ENCODE measurements at regions not wholly inside any gene's neighbourhood (a gene's known extent, or its start where the extent isn't known, plus 50 kb on each side); places are given as distances from the start of the nearest gene placed in this dataset.

GRCh38 chr5:144004146-144004545 is 166.3 kb downstream of the YIPF5 start:
- RAD21 ChIA-PET (ENCODE audit: unreplicated experiment): no interaction called here
- POLR2A ChIA-PET: no interaction called here
- Histone ChIP-seq H3K9ac (ENCODE audit: control insufficient read depth, insufficient read depth, low read length) (no peak overlapping the region), H4K20me1 (ENCODE audit: control insufficient read depth, insufficient read depth) (no peaks in the 10 kb centered on the region), H3K4me1 (ENCODE audit: control insufficient read depth, insufficient read depth, low read length) (no peaks in the 10 kb centered on the region), H3K36me3 (ENCODE audit: control insufficient read depth in 2 of 2, insufficient read depth in 2 of 2, low read length in 1 of 2) (no peaks in the 10 kb centered on the region), H2AFZ (ENCODE audit: control insufficient read depth, low read depth, low read length) (no peak overlapping the region), H3K79me2 (ENCODE audit: control insufficient read depth, insufficient read depth, low read length) (no peaks in the 10 kb centered on the region), H3K4me3 (no peak overlapping the region), H3K4me2 (ENCODE audit: control insufficient read depth, insufficient read depth) (no peak overlapping the region), H3K27ac (ENCODE audit: control insufficient read depth, insufficient read depth) (no peak overlapping the region), H3K27me3 (replicated peaks in 1 of 2; ENCODE audit: control insufficient read depth in 2 of 2, insufficient read depth in 2 of 2, low read length in 1 of 2) (no peaks in the 10 kb centered on the region), H3K9me3 (replicated peaks; ENCODE audit: control insufficient read depth, insufficient read depth, low read length) (no peaks in the 10 kb centered on the region)
- no peak for ATAC-seq
- FAIRE-seq: no peak
- CTCF ChIA-PET: interaction anchor here (1.2 kb wide), 1 partner anchor 17 kb away, joined by 4 read pairs; no protein-coding TSS in a partner anchor
- BruUV-seq (replicated peaks): no TSS peak
- intact Hi-C loops (cut with micrococcal nuclease; ENCODE audit: unreplicated experiment): no loop called here
- in situ Hi-C loops (cut with MboI): no loop called here
- WGBS (ENCODE audit: insufficient coverage, insufficient replicate concordance, low lambda C conversion rate, missing lambda C conversion rate): 0% methylated on average over 1 of the region's 1 CpG
- TF ChIP-seq POLR2A (IDR thresholded peaks at IDR 0.05; ENCODE audit: low read depth, low read length) (no peak), CBX5 (IDR thresholded peaks at IDR 0.05; ENCODE audit: low read depth) (no peak), MYC (IDR thresholded peaks at IDR 0.05; ENCODE audit: insufficient read depth, insufficient read length, insufficient replicate concordance, low read length, severe bottlenecking) (no peak), FOXK2 (IDR thresholded peaks at IDR 0.05) (no peak), ZNF274 (IDR thresholded peaks at IDR 0.05; ENCODE audit: insufficient read depth, insufficient read length) (no peak), CBFB (IDR thresholded peaks at IDR 0.05; ENCODE audit: low read depth) (no peak), SKIL (IDR thresholded peaks at IDR 0.05; ENCODE audit: low read depth, poor library complexity, severe bottlenecking) (no peak), KLF5 (IDR thresholded peaks at IDR 0.05; ENCODE audit: partially characterized antibody) (no peak)
- SMC1A ChIA-PET (ENCODE audit: uncharacterized antibody, unreplicated experiment): interaction anchor here (1.1 kb wide), 1 partner anchor 10 kb away, joined by 4 read pairs; no protein-coding TSS in a partner anchor
- no peak for DNase-seq (ENCODE audit: low read depth, low spot score)

All from GM12878 (cell line).